ENCODE measurements at regions not wholly inside any gene's neighbourhood (a gene's known extent, or its start where the extent isn't known, plus 50 kb on each side); places are given as distances from the start of the nearest gene placed in this dataset.

GRCh38 chr10:10146604-10147003 is 871.1 kb upstream of the CELF2 start:
- ATAC-seq = no peak
- H3K27me3 ChIP-seq = no peaks in the 10 kb centered on the region

GRCh38 chr10:10149899-10150298 is 867.8 kb upstream of the CELF2 start:
- ATAC-seq (no peak), DNase-seq (no peak)
- no peaks in the 10 kb centered on the region for H3K27me3 ChIP-seq
- intact Hi-C loops (cut with DNase I) = no loop called here
- H3K4me3 ChIP-seq = no peak overlapping the region
- H3K9me3 ChIP-seq = no peaks in the 10 kb centered on the region
- H3K4me1 ChIP-seq = no peaks in the 10 kb centered on the region
- no peaks in the 10 kb centered on the region for H3K36me3 ChIP-seq
- H3K27ac ChIP-seq = no peak overlapping the region
- no peak for TF ChIP-seq CTCF (IDR thresholded peaks at IDR 0.05)

More at GRCh38 chr10:10146604-10147003, 871.1 kb upstream of the CELF2 start:
- Histone ChIP-seq H3K36me3 (no peaks in the 10 kb centered on the region), H3K4me3 (no peak overlapping the region), H3K9me3 (no peaks in the 10 kb centered on the region), H3K27ac (no peak overlapping the region), H3K4me1 (no peaks in the 10 kb centered on the region)
- intact Hi-C loops (cut with DNase I) = no loop called here
- TF ChIP-seq CTCF (IDR thresholded peaks at IDR 0.05) = no peak
- no peak for DNase-seq

GRCh38 chr10:10156917-10157600 is 860.6 kb upstream of the CELF2 start:
- DNase-seq (no peak), ATAC-seq (no peak)
- no peak for TF ChIP-seq CTCF (IDR thresholded peaks at IDR 0.05)
- intact Hi-C loops (cut with DNase I) = no loop called here
- H3K27ac ChIP-seq = no peak overlapping the region
- H3K27me3 ChIP-seq = no peaks in the 10 kb centered on the region
- no peaks in the 10 kb centered on the region for H3K4me1 ChIP-seq
- H3K36me3 ChIP-seq = no peaks in the 10 kb centered on the region
- H3K9me3 ChIP-seq = no peaks in the 10 kb centered on the region
- no peak overlapping the region for H3K4me3 ChIP-seq

DNA sequence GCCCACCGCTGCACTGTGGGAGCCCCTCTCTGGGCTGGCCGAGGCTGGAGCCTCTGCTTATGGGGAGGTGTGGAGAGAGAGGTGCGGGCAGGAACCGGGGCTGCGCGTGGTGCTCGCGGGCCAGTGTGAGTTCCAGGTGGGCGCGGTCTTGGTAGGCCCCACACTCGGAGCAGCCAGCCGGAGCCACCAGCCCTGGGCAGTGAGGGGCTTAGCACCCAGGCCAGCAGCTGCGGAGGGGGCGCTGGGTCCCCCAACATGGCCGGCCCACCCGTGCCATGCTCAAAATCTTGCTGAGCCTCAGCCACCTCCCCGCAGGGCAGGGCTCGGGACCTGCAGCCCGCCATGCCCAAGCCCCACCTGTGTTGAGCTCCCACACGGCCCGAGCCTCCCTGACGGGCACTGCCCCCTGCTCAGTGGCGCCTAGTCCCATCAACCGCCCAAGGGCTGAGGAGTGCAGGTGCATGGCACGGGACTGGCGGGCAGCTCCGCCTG is 856.8 kb upstream of the CELF2 start:
- no peak for TF ChIP-seq CTCF (IDR thresholded peaks at IDR 0.05)
- ATAC-seq (peak; percentile 36), DNase-seq (peak; percentile 60)
- Histone ChIP-seq H3K9me3 (no peaks in the 10 kb centered on the region), H3K4me1 (no peaks in the 10 kb centered on the region), H3K36me3 (no peaks in the 10 kb centered on the region), H3K27ac (no peak overlapping the region), H3K4me3 (no peak overlapping the region), H3K27me3 (no peaks in the 10 kb centered on the region)
- intact Hi-C loops (cut with DNase I) = no loop called here

DNA sequence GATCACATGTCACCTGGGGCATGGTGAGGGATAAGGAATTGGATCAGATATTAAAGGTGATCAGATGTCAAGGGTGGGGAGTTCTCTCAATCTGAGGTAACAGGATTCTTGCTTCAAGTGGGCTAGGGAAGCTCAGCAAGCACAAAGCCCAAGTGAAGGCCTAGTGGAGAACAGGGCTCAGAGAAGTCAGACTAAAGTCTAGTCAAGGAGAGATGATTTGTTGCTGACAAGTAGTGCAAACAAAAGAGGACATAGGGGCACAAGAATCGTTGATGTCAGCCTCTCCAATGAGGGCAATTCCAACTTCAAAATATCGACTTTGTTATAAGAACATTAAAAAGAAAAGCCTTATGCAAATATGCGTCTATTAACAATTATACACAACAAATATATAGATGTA is 852.8 kb upstream of the CELF2 start:
- Histone ChIP-seq H3K27ac (no peak overlapping the region), H3K4me3 (no peak overlapping the region), H3K4me1 (no peaks in the 10 kb centered on the region), H3K36me3 (no peaks in the 10 kb centered on the region), H3K9me3 (no peaks in the 10 kb centered on the region), H3K27me3 (no peaks in the 10 kb centered on the region)
- DNase-seq (no peak), ATAC-seq (no peak)
- intact Hi-C loops (cut with DNase I) = no loop called here
- TF ChIP-seq CTCF (IDR thresholded peaks at IDR 0.05) = no peak

GRCh38 chr10:10165415-10165814 is 852.3 kb upstream of the CELF2 start:
- no peak overlapping the region for H3K4me3 ChIP-seq
- no peak for DNase-seq
- TF ChIP-seq CTCF (IDR thresholded peaks at IDR 0.05) = no peak
- no peaks in the 10 kb centered on the region for H3K36me3 ChIP-seq
- no peaks in the 10 kb centered on the region for H3K27me3 ChIP-seq
- H3K9me3 ChIP-seq = no peaks in the 10 kb centered on the region
- H3K27ac ChIP-seq = no peak overlapping the region
- ATAC-seq = no peak
- intact Hi-C loops (cut with DNase I) = no loop called here
- H3K4me1 ChIP-seq = no peaks in the 10 kb centered on the region
